GM21723 (cell line): ENCODE measurements at regions not wholly inside any gene's neighbourhood (a gene's known extent, or its start where the extent isn't known, plus 50 kb on each side); places are given as distances from the start of the nearest gene placed in this dataset.

ENCODE experiments used
- ATAC-seq: cut with Tn5 transposase; IDR thresholded peaks from one replicate; pipeline ENCODE4 v1.9.1; 2021; ENCODE audit warnings: mild to moderate bottlenecking, moderate library complexity; ENCODE audit not compliant: unreplicated experiment

GRCh38 chr2:35378791-35379190, 976.8 kb upstream of the CRIM1 start:
- no peak for ATAC-seq

DNA sequence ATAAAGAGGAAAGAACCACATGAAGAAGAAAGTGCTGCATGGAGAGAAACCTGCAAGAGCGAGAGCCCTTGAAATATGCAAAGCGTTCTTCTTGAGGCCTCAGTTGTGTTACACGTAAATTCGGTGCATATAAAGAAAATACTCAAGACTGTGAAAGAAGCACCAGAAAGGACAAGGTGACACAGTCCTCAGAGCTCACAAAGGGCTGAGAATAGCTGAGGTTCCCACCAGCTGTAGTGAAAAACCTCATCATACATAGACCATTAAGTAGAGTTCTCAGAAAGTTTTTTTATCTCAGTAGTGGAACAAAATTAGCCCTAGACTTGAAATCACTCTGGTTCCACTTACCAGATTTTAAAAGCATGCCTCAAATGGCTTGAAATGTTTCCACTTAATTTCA, 980.7 kb upstream of the CRIM1 start:
- ATAC-seq, result no peak

DNA sequence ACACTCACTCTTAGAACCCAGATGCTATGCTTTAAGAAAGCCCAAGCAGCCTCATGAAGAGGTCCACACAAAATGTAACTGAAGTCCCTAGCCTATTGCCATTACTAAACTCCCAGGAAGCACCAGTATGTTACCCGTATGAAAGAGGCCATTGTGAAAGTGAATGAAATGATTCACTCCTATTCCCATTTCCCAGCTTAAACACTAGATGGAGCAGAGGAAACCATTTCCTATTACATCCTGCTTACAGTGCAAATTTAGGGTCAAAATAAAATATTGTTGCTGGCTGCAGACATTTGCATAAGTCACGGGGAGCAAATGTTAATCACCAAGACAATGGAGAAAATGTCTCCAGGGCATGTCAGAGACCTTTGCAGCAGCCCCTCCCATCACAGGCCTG, 989.7 kb upstream of the CRIM1 start:
- no peak for ATAC-seq

GRCh38 chr2:35356332-35356731, 999.2 kb upstream of the CRIM1 start:
- no peak for ATAC-seq

DNA sequence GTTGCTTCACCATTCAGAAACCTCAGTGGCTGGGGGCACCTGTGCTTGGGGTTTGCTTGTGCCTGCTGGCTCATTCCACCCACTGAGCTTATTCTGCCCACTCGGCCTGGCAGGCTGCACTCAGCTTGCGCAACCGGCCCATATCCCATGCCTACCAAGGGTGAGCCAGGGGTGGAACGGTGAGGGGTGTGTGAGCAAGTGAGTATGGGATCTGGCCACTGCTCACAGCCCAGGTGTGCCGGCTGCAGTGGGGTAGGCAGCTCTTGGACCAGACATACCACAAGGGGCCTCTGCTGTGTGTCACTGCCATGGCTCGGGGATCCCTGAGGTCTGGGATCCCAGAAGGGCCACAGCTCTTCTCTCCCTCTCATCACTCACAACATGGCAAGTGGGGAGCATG, 1000.5 kb upstream of the CRIM1 start:
- ATAC-seq, result no peak

DNA sequence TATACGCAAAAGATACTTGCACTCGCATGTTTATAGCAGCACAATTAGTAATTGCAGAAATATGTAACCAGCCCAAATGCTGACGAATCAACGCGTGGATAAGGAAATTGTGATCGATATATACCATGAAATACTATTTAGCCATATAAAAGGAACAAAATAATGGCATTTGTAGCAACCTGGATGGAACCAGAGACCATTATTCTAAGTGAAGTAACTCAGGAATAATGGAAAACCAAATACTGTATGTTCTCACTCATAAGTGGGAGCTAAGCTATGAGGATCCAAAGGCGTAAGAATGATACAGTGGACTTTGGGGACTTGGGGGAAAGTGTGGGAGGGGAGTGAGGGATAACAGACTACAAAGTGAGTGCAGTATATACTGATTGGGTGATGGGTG, 1008.0 kb upstream of the CRIM1 start:
- no peak for ATAC-seq

DNA sequence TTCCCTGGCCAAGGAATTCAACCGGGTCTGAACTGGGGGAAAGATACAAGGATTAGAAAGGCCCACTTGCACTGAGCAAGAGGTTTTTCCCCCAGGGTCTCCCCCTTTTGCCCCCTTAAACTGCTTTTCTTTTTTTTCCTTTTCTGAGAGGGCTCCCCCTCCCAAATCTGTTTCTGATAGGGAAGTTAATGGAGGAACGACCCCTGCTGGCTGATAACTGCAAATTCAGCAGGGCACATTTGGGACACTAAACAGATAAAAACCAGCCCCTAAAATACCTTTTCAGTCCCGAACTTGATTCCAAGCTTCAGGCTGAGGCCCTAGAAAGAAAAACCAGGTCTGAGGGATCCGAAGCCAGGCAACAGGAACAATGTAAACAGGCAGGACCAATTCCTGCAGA, 1012.4 kb upstream of the CRIM1 start:
- ATAC-seq, result no peak

DNA sequence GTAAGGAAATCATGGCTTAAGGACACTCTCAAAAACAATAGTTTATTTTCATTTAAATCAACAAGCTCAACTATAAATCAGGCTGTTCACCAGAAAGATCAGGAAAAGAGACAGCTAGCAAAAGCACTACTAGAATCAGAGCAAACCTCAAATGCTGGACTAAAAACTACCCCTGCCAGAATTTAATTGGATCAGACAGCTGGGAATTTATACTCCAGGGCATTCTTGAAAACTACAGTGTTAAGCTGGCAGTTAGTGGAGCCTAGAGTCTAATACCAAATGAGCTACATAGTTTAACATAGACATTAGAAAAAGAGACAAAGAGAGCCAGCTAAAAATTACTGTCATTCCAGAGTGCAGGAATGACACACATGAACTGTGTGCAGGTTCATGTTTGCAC, 1016.4 kb upstream of the CRIM1 start:
- ATAC-seq, result no peak

- no peak for ATAC-seq
Observed at GRCh38 chr2:35337922-35338321, 1017.7 kb upstream of the CRIM1 start.

- ATAC-seq, result no peak
Observed at GRCh38 chr2:35314049-35314448, 1041.5 kb upstream of the CRIM1 start.

- no peak for ATAC-seq
Observed at GRCh38 chr2:35301369-35301768, 1054.2 kb upstream of the CRIM1 start.

- no peak for ATAC-seq
Observed at GRCh38 chr2:35298493-35298892, 1057.1 kb upstream of the CRIM1 start.

DNA sequence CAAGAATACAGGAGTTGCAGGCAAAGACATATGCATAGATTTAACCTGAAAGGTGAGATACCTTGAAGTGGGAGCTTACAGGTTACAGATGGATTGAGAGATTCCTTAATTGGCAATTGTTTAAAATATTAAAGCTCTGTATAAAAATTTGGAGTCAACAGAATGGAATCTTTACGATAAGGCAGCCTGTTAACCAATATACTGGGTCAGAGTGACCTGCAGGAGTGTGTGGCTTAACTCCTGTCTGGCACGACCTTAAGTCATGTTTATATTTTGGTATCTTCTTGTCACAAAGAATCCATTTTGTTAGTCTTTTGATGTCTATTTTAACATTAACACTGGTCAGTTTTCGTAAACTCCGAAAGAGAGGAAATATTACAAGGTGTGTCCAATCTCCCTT, 1058.2 kb upstream of the CRIM1 start:
- no peak for ATAC-seq

- ATAC-seq, result no peak
Observed at GRCh38 chr2:35294636-35295263, 1060.8 kb upstream of the CRIM1 start.

- no peak for ATAC-seq
Observed at GRCh38 chr2:35293261-35293660, 1062.3 kb upstream of the CRIM1 start.

DNA sequence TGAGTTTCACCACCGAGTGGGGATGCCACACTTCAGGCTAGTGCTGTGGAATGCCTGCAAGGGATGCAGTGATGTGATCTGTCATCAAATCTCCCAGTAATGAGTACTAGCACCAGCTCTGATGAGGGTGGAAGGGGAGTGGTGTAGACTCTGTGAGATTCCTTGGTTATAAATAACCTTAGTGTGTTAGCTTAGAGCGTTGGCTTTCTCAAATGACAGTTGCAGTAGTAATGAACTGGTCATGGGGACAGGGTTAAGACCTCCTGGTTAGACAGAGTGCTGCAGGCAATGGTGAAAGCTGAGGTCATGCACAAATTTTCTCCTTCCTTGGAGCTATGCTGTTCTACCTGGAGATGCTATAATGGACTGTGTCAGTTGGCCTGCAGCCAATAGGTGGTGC, 1063.4 kb upstream of the CRIM1 start:
- no peak for ATAC-seq

- no peak for ATAC-seq
Observed at GRCh38 chr2:35281702-35282101, 1073.9 kb upstream of the CRIM1 start.

GRCh38 chr2:35255826-35256225, 1099.8 kb upstream of the CRIM1 start:
- ATAC-seq, result no peak

- ATAC-seq, result no peak
Observed at GRCh38 chr2:35251156-35251555, 1104.4 kb upstream of the CRIM1 start.

DNA sequence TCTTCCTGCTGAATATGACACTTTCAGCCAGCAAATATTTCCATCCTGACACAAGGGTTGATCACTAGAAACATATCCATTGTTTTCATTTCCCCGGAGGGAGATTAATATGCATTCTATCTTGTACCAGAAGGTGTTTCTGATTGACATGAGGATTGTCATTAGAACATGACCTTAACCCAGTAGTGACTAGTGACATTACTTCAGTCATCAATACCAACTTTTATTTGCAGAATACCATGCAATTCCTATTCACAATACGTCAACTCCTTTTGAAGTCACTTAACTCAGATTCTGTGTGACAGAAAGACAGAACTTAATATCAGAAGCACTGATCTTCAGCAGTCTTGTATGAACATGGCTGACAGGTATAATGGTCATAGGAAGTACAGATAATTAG, 1108.9 kb upstream of the CRIM1 start:
- ATAC-seq, result no peak

DNA sequence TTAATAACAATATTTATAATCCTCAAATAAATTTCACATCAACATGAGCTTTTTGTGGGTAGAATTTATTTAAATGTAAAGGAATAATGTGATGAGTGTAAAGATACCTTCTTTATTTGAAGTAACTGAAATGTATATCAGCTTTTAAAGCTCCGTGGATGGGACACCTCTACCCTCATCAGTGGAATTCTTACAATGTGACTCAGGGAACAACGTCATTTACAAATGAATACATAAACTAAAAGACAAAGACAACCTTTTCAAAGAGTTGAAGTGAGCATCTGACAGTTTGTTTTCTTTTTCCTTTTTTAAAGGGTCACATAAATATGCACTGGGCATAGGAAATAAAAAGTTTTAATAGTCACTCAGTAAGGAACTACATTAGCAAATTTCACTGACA, 1127.0 kb upstream of the CRIM1 start:
- no peak for ATAC-seq

DNA sequence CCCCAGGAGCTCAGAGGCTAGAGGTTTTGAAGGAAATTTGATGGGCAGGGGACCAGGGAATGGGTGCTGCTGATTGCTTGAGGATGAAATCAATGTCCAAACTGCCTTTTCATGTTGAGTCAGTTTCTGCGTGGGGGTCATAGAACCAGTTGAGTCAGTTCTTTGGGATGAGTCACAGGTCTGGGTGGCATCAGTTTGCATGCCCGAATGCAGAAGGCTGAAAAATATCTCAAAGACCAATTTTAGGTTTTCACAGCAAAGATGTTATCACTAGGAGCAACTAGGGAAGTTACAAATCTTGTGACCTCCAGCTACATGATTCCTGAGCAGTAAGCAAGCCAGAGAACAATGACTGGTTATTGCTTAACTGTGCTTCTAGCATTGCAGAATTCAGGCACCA, 1135.1 kb upstream of the CRIM1 start:
- no peak for ATAC-seq

GRCh38 chr2:35204881-35205280, 1150.7 kb upstream of the CRIM1 start:
- no peak for ATAC-seq

DNA sequence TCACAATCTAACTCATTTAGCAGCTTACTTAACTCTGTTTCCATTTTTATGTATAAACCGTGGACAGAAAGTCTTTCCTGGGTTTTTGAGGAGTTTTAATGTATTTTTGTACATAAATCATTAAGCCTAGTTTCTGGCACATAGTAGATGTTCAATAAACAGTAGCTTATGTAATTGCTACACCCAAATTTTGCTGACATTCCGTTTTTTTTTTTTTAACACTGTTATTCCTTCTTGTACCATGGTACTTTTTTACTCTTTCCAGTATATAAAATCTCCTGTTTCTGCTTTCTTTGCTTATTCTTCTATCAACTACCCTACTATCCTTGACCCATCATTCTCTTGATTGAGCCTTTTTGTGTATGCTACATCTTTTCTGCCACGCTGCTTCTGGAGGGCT, 1151.3 kb upstream of the CRIM1 start:
- ATAC-seq, result no peak
